UCSD-AML1 (cell line): ENCODE measurements at regions not wholly inside any gene's neighbourhood (a gene's known extent, or its start where the extent isn't known, plus 50 kb on each side); places are given as distances from the start of the nearest gene placed in this dataset.

ENCODE experiments used
- DNase-seq: peaks from one replicate; lab custom pipeline; 2025; ENCODE audit not compliant: unreplicated experiment; lab: John Stamatoyannopoulos, UW

DNA sequence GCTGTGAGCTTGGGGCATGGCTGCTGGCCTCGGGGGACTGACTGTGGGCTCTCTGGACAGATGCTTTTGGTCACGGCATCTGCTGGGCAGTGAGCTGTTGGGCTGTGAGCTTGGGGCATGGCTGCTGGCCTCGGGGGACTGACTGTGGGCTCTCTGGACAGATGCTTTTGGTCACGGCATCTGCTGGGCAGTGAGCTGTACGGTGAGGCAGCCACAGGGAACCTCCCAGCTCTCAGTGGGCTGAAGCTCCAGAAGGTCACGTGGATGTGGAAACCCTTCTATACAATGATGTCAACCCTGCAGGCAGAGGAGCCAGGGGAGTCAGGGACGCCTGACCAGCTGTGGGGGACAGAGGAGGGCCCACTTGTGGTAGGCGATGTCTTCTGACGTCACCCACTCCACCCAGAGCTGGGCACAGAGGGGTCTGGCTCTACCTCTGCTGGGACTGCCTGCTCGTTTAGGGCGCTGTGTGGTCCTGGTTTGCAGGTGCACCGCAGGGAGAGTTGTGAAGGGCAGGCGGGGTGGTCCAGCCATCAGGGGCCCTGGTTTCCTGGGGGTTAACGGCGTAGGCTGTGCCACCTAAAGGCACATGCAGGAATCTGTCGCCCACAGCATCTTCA lies 1331.3 kb downstream of the BRD1 start:
- DNase-seq, result no peak

GRCh38 chr22:48495751-48496080 lies 1332.0 kb downstream of the BRD1 start:
- DNase-seq, result no peak

- no peak for DNase-seq
These were observed 1332.5 kb downstream of the BRD1 start for GRCh38 chr22:48494968-48495750.

DNA sequence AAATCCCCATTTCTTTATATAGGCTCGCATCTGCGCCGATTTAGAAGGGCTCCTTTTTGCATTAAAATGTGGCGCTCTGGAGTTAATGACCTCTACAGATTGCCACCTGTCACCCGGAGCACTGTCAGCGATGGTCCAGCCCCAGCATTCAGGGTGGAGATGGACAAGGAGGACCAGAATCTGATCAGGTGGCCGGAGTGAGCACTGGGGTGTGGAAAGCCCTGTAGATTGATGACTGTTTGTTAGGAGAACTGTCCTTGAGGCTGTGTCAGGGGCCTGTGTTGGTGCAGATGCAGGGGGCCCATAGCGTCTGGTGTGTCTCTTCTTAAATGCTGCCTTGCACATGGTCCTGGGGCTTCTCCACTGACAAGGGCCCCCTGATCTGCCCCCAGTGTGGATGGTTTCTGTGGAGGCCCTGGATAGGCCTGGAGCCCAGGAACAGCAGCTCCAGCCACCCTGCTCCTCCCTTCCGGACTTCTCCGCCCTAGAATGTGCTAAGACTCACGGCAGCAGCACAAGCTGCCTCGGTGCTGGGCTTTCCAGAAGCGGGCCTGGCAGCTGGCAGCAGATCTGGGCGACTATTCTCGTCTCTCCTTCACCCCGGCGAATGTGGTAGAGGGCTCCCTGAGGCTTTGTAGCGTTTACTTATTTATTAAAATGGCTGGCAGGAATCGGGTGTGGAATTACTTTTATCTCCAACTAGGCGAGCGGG lies 1333.3 kb downstream of the BRD1 start:
- DNase-seq, result no peak

DNA sequence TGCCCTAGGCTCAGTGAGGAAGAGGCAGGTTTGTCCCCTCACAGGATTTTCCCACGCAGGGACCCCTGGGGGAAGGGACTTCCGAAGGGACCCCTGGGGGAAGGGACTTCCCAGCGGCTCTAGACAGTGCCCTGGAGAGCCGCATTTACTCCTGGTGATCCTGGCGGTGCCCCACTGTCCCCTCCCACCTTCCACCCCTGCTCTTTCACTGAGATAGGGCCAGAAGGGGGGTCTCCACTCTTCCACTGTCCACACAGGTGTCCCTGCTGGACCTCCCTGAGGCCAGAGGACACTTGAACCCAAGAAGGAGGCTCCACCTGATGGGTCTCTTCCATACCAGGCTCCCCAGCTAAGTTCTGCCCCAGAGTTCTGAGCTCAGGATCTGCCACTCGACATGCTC lies 1333.9 kb downstream of the BRD1 start:
- DNase-seq, result no peak

DNA sequence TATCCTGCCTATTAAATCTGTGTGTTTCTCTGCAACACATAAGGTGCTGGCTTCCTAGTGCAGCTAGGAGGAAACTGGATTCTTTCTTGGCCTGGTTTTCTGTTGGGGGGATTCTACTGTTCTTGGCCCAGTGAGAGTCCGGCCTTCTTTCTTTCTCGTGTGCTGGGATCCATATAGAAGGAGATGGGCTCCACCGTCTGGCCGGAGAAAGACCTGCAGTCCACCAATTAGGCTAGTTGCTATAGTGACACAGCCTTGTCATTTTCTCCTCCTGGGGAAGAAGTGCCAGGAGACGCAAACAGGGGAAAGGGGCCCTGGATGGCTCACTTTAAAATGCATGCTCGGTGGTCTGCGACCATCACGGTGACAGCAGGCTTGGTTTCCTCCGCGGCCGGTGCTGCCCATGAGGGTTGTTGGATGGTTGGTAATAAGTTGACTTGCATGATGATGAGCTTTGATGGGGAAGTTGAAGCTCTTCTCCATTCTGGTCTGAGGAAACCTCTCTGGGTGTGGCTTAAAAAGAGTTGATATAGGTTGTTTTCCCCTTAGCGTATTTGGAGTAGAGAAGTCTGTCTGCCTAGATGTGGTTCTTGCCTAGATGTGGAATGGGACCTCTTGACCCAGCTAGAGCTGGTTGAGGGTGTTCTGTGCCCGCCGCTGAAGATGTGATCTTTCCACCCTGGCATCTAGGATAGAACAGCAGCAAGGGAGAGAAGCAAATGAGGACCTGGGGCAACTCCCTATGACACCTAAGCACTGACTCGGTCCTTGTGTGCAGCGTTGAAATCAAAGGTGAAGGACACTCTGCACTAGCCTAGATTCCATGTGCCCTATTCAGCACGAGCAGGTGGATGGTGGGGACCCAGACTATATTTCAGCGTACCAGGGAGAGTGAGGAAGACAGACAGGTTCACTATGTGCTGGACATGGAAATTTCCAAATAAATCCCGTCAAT lies 1335.0 kb downstream of the BRD1 start:
- peak; percentile 49 for DNase-seq

DNA sequence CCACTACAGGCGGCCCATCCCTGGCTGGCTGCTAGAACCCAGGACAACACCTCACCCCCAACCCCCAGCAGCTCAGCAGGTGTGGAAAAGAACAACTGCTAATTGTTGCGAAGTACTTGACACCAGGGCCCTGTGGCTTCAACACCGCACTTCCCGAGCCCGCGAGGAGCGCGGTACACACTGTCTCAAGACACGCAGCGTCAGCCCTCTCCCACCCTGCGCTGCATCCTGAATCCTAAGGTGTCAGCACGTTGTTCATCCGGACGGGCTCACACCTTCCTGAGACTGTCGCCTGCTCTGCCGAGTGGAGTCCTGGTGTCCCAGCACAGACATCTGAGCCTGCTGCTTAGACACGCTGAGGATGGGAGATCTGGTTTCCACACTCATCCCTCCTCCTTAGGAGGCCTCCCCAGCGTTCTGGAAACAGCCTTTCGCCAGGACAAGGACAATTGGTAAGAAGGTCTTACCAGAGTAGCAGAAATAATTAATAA lies 1336.2 kb downstream of the BRD1 start:
- DNase-seq, result no peak

GRCh38 chr22:48490500-48491411 lies 1336.9 kb downstream of the BRD1 start:
- no peak for DNase-seq

DNA sequence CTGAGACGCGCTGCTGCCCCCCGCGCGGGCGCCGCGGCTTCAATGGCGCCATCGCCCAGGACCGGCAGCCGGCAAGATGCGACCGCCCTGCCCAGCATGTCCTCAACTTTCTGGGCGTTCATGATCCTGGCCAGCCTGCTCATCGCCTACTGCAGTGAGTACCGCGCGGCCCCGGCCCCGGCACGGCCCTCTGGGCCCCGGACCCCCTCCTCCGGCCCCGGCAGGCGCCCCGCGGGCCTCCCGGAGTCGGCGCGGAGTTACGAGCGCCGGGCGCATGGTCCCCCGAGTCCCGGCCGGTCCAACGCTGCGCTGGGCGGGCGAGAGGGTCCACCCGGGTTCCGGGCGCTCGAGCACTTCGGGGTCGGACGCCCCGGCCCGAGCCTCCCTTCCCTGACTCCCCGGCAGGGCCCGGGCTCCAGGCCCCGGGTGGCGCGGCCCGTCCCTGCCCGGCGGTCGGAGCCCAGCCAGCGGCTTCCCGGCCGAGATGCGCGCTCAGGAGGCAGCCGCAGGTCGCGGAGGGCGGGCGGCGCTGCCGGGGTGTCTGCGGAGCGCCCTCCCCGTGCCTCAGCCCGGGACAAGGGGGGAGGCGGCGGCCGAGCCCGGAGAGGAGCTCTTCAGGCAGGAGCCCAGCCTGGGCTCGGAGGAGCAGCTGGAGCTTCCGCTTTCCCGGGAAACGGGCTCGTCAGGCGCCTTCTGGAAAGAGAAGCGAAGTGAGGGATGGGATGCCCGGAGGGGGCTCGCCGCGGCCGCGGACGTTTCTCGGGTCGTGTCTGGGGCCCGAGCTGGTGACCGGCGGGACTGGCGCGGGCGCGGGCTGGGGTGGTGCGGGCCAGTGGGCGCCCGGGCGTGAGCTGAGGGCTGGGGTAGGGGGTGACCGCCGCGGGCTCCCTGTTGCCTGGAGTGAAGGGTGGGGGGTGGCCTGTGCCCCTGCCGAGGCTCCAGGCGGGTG lies 1337.8 kb downstream of the BRD1 start:
- DNase-seq, result no peak

DNA sequence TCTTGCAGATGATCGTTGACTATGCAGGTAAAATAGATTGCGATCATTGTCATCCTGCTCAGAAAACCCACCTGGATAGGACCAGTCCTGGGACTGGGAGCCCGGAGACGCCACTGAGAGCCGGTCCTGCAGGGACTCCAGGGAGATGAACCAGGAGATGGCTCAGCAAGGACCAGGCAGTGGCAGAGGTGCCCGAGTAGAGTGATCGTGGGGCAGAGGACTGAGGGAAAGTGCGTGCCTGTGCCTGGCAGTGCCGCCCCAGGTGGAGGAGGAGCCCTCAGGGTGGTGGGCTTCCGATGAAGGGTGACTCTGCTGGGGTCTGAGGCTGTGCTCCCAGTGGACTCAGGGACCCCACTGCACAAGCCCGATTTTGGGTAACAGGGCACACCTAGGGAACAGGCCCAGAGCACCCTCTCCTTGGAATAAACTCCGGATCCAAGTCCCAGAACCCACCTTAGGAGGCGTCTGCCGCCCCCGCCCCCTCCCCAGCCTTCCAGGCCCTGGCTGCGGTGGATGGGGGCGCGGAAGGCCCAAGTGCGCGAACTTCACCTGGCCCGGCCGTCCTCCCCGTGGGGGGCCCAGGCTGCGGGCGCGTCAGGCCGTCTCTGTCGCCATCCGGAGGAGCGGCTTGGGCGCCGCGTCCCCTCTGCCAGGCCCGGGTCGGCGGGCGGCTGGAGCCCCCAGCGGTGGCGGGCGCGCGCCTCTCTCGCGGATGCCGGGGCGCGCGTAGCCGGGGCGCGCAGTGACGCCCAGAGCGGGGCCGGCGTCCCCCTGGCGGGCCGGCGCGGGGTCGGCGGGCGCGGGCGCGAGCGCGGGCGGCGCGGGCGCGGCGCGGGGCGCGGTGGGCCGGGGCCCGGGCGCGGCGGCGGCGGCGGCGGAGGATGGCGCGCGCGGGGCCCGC lies 1338.8 kb downstream of the BRD1 start:
- DNase-seq, result no peak

GRCh38 chr22:48488149-48488551 lies 1339.5 kb downstream of the BRD1 start:
- DNase-seq, result no peak

- DNase-seq, result no peak
These were observed 1341.1 kb downstream of the BRD1 start for GRCh38 chr22:48486558-48486957.

DNA sequence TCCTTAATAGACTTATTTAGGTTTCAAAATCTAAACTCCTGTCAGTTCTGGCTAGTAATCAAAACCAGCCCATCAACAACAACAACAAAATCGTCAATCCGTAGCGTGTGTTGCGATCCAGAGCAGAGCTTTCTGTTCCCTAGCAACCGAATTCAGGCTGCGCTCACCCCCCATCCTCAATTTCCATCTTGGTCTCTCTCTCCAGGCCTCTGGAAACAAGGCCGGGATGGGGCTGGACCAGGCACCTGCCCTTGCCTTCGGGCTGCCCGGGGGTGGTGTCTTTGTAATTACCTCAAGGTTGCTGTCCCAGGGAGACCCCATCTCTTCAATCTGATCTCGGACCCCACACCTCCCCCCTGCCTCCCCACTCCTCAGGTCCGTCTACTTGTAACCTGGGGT lies 1341.5 kb downstream of the BRD1 start:
- DNase-seq, result no peak

- DNase-seq, result no peak
These were observed 1342.2 kb downstream of the BRD1 start for GRCh38 chr22:48485149-48486133.

DNA sequence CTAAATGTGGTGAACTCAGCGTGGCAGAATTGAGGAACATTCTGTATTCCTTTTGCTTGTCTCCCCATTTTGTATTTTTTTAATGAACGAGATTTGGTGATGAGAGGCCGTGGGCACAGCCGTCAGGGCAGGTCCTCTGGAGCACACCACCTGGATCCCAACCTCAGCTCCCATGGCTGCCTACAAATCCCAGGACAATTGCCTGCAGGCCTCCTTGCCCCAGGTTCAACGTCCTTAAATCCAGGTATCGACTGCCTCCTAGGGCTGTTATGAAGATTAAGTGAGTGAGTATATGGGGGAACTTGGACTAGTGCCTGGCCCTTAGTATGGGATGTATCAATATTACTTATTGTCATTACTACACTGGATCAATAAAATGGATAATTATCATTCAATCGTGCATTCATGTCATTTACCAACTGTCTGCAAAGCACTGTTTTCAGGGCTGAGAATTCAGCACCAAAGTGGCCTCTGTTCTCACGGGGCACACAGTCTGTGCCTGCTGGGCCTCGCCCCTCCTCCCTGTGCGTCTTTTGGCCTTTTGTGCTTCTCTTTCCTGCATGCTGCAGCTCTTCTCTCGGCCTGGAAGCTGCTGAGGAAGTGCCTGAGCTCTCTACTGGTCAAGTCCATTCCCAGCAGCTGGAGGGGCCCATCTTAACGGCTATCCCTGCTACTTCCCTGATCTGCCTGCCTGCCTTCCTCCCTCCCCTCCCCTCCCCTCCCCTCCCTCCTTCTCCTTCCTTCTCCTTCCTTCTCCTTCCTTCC lies 1343.7 kb downstream of the BRD1 start:
- no peak for DNase-seq

DNA sequence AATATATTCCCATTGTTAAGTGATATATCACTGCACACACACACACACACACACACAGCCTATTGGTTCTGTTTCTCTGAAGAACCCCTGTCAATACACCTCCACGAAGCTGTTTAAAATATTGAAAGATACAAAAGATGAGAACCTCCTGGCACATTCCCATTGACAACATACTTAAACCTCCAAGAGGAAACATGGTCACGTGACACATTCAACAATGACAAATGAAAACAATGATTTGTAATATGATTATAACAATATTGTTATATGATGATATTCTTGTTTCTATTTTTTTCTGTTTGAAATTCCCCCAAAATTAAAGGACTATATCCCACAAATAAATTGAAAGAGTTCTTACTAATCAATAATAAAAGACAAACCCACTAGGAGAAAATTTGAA lies 1344.9 kb downstream of the BRD1 start:
- no peak for DNase-seq
